GM21528 (cell line): ENCODE measurements at regions not wholly inside any gene's neighbourhood (a gene's known extent, or its start where the extent isn't known, plus 50 kb on each side); places are given as distances from the start of the nearest gene placed in this dataset.

ENCODE experiments used
- ATAC-seq: cut with Tn5 transposase; IDR thresholded peaks from one replicate; pipeline ENCODE4 v1.9.1; 2021; ENCODE audit warnings: mild to moderate bottlenecking, moderate library complexity; ENCODE audit not compliant: unreplicated experiment, low FRiP score

GRCh38 chr13:31955101-31955500, 76.5 kb upstream of the FRY start:
- no peak for ATAC-seq

GRCh38 chr13:31955741-31956140, 75.8 kb upstream of the FRY start:
- ATAC-seq = no peak

- ATAC-seq = no peak
Measured at GRCh38 chr13:31956980-31957644, 74.5 kb upstream of the FRY start.

DNA sequence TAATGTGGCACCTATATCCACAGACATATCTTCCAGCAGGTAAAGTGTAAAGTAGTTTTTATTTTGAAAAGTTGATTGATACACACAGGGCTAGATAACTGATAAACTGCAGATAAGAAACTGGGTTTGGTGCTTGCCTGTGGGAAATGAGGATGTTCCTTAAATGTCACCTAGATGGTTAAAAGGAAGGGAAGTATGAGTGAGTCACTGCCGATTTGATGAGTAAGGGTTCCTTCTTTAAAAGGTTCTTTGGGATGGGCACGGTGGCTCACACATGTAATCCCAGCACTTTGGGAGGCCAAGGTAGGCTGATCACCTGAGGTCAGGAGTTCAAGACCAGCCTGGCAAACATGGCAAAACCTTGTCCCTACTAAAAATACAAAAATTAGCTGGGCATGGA, 73.8 kb upstream of the FRY start:
- ATAC-seq = no peak

DNA sequence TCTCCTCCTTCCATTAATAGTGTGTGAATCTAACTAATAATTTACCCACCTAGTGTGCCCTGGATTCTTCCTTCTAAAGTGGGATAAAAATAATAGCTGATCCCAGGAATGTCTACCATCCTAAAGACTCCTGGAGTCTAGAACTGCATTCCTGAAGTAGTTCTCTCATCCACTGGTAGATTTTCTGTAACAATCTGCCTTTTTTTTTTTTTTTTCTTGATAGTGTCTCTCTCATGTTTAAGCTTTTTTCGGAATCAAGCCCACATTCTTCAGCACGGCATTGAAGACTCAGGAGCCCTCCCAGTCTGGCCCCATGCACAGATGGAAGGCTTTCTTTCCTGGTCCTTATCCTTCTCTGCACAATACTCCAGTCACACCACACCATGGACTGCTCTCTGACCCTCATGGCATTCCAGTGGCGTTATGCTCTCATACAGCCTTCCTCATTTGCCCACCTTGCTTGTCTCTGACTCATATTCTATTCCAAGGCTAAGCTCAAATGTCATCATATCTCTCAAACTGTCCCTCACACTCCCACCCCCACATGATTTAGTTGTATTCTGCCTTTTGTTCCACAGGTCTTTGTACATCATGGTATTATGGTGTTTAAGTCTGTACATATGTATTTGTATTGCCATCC, 68.7 kb upstream of the FRY start:
- no peak for ATAC-seq

- ATAC-seq = no peak
Measured at GRCh38 chr13:31963631-31964030, 67.9 kb upstream of the FRY start.

DNA sequence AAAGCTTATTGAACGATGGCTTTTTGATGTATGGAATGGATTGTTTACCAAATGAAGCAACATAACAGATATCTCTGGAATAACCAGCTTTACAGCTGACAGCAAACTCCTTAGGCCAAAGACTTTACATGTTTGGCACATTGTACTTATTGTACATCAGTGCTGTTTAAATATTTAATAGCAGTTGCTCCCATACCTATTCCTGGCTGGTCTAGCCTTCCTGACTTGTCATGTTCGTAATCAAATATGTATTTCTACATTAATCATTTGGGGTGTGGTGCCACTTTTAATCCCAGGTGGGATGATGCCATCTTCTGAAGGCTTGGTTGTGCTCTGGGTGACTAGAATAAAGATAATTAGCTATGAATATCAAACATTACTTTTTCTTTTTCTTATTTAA, 67.4 kb upstream of the FRY start:
- no peak for ATAC-seq

GRCh38 chr13:31965361-31966066, 66.1 kb upstream of the FRY start:
- ATAC-seq = peak; percentile 75

DNA sequence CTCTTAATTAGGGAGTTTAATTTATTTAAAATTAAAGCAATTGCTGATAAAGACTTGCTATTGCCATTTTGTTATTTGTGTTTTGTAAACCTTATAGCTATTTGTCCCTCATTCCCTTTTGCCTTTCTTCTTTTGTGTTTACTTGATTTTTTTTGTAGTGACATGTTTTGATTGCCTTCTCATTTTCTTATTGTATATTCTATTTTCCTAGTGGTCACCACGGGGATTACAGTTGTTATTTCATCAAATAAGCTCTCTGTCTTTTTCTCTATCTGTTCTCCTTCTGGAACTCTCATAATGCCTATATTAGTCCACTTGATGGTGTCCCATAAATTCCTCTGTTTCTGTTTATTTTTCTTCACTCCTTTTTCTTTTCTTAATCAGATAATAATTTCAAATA, 64.4 kb upstream of the FRY start:
- no peak for ATAC-seq

- no peak for ATAC-seq
Measured at GRCh38 chr13:31968473-31968872, 63.1 kb upstream of the FRY start.

DNA sequence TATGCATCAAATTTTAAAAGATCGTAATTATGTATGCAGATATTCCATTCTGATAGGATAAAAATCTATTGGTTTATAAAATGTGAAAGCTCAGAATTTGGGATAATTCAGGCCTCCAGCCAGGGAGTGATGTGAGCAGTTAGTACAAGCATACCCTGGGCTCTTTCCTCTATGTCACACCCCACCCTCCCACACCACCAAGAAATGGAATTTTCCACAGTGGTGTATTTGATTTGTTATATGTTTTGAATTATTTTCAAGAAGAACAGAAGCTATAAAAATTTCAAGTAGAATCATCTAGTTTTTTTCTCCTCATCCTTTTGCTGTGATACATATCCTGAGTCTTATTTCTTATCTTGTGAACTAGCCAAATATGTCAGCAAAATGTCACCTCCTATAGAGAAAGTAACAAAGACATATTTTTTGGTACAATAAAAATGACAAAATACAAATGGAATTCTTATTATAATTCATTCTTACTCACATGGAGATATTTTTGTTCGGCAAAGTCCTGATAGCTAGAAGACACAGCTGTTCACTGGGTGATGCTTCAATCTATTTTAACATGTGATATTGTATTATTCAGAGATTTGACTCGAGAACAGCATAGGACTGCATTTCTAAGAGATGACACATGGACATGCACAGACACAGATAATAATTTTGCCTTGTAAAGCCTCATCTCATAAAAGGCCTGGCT, 61.2 kb upstream of the FRY start:
- no peak for ATAC-seq

DNA sequence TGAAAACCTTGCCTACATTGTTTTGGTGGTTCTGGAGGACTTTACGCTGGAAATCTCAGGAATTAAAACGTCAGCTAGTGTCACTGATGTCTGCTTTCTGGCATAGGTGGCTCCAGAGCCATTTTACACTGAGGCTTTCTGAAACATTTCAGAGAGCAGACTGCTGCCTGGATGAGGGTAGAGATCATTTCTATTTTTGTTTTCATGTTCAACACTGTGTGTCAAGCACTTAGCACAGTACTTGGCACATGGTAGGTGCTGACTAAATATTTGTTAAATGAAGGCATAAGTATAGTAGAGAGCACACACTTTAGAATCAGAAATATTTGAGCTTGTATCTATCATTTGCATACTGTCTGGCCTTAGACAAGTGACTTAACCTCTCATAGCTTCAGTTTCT, 59.1 kb upstream of the FRY start:
- no peak for ATAC-seq

- no peak for ATAC-seq
Measured at GRCh38 chr13:31978021-31978420, 53.6 kb upstream of the FRY start.

GRCh38 chr13:31980830-31981229, 50.7 kb upstream of the FRY start:
- ATAC-seq = no peak
